Body of pancreas (tissue), 4 donors: ENCODE measurements at regions not wholly inside any gene's neighbourhood (a gene's known extent, or its start where the extent isn't known, plus 50 kb on each side); places are given as distances from the start of the nearest gene placed in this dataset.

Experiments used
- POLR2A ChIP-seq, 3 donors: fragments of 450-650 bp; IDR thresholded peaks; one replicate each; pipeline ENCODE4 v1.6.1; 2016; ENCODE audit warnings: antibody characterized with exemption in 3 of 3, mild to moderate bottlenecking in 2 of 3
- TF ChIP-seq, protein P1 (sequence below), 7 experiments: fragments of 450-650 bp in 4 of 7; fragments of 200-600 bp in 3 of 7; sonication (generic) in 3 of 7; IDR thresholded peaks; one replicate each; pipeline ENCODE4 v1.5.1; 2016 to 2019; ENCODE audit warnings: antibody characterized with exemption in 7 of 7

- TF ChIP-seq, protein P1, sequence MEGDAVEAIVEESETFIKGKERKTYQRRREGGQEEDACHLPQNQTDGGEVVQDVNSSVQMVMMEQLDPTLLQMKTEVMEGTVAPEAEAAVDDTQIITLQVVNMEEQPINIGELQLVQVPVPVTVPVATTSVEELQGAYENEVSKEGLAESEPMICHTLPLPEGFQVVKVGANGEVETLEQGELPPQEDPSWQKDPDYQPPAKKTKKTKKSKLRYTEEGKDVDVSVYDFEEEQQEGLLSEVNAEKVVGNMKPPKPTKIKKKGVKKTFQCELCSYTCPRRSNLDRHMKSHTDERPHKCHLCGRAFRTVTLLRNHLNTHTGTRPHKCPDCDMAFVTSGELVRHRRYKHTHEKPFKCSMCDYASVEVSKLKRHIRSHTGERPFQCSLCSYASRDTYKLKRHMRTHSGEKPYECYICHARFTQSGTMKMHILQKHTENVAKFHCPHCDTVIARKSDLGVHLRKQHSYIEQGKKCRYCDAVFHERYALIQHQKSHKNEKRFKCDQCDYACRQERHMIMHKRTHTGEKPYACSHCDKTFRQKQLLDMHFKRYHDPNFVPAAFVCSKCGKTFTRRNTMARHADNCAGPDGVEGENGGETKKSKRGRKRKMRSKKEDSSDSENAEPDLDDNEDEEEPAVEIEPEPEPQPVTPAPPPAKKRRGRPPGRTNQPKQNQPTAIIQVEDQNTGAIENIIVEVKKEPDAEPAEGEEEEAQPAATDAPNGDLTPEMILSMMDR (IDR thresholded peaks at IDR 0.05): no peak
- TF ChIP-seq POLR2A (IDR thresholded peaks at IDR 0.05): no peak
These were observed 461.2 kb downstream of the BRD1 start for GRCh38 chr22:49366437-49366836.
